ENCODE measurements at regions not wholly inside any gene's neighbourhood (a gene's known extent, or its start where the extent isn't known, plus 50 kb on each side); places are given as distances from the start of the nearest gene placed in this dataset.

DNA sequence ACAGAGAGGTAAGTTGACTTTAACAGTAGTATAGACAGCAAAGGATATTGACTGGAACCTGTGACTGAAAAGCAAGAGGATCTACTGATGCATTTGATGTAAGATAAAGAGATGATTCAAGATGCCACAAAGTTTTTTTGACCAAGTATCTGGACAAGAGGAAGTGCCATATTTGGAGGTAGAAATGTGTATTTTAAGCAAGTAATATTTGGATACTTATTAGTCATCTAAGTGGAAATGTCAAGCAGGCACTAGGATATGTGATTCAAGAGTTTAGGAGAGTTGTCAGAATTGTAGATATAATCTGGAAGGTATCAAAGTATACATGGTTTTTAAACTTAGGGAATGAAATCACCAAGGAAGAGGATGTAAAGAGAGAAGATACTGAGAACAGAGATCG, 686.1 kb upstream of the CHD1 start:
- Histone ChIP-seq H4K20me1 (ENCODE audit: insufficient read depth) (no peaks in the 10 kb centered on the region), H3K4me2 (no peak overlapping the region), H3K27ac (no peak overlapping the region), H3K79me2 (ENCODE audit: insufficient read depth, low read depth) (no peaks in the 10 kb centered on the region), H3K4me3 (IDR thresholded peaks at IDR 0.05; ENCODE audit: insufficient read depth, low read depth, low read length) (no peak overlapping the region), H3K4me1 (ENCODE audit: low read depth, poor library complexity, severe bottlenecking) (no peaks in the 10 kb centered on the region), H3K36me3 (ENCODE audit: insufficient read depth) (no peaks in the 10 kb centered on the region), H3K9ac (no peak overlapping the region), H3K27me3 (ENCODE audit: insufficient read depth, low read depth) (no peaks in the 10 kb centered on the region), H2AFZ (ENCODE audit: low read depth) (no peak overlapping the region)
- TF ChIP-seq, protein P1, sequence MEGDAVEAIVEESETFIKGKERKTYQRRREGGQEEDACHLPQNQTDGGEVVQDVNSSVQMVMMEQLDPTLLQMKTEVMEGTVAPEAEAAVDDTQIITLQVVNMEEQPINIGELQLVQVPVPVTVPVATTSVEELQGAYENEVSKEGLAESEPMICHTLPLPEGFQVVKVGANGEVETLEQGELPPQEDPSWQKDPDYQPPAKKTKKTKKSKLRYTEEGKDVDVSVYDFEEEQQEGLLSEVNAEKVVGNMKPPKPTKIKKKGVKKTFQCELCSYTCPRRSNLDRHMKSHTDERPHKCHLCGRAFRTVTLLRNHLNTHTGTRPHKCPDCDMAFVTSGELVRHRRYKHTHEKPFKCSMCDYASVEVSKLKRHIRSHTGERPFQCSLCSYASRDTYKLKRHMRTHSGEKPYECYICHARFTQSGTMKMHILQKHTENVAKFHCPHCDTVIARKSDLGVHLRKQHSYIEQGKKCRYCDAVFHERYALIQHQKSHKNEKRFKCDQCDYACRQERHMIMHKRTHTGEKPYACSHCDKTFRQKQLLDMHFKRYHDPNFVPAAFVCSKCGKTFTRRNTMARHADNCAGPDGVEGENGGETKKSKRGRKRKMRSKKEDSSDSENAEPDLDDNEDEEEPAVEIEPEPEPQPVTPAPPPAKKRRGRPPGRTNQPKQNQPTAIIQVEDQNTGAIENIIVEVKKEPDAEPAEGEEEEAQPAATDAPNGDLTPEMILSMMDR (conservative IDR thresholded peaks at IDR 0.05; ENCODE audit: low read depth, low read length), result no peak

DNA sequence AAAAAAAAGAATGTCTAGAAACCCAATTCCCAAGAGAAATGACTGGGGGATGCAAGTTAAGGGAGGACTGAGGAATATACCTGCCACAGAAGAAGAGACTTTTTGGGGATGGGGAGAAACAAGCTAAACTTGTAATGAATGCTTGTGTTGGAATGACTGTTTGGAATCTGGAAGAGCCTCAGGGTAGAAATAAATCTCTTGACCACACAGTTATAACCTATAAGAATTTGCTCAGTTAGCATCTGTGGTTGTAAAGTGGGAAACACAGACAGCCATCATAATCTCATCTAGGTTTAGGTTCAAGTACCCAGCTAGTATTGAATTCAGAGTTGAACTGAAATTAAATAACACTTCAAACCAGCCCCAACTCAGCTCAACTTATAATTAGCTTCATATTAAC, 678.3 kb upstream of the CHD1 start:
- H3K9ac ChIP-seq, result no peak overlapping the region
- no peak overlapping the region for H3K4me2 ChIP-seq
- peaks cover 15% of the 10 kb centered on the region for H3K4me1 ChIP-seq (ENCODE audit: low read depth, poor library complexity, severe bottlenecking)
- H2AFZ ChIP-seq (ENCODE audit: low read depth), result no peak overlapping the region
- H3K79me2 ChIP-seq (ENCODE audit: insufficient read depth, low read depth), result no peaks in the 10 kb centered on the region
- no peaks in the 10 kb centered on the region for H3K36me3 ChIP-seq (ENCODE audit: insufficient read depth)
- H3K27ac ChIP-seq, result no peak overlapping the region
- H3K27me3 ChIP-seq (ENCODE audit: insufficient read depth, low read depth), result no peaks in the 10 kb centered on the region
- TF ChIP-seq, protein P1 (conservative IDR thresholded peaks at IDR 0.05; ENCODE audit: low read depth, low read length), result no peak
- H3K4me3 ChIP-seq (IDR thresholded peaks at IDR 0.05; ENCODE audit: insufficient read depth, low read depth, low read length), result no peak overlapping the region
- no peaks in the 10 kb centered on the region for H4K20me1 ChIP-seq (ENCODE audit: insufficient read depth)

DNA sequence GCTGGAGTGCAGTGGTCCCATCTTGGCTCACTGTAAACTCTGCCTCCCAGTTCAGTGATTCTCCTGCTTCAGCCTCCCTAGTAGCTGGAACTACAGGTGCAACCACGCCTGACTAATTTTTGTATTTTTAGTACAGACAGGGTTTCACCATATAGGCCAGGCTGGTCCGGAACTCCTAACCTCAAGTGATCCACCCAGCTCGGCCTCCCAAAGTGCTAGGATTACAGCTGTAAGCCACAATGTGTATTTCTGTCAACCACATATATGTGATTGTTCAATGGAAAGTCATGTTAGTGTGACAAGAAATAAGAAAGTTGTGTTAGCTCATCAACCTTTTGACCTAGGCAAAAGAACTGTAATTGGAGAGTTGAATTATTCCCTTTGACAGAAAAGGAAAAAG, 677.1 kb upstream of the CHD1 start:
- Histone ChIP-seq H4K20me1 (ENCODE audit: insufficient read depth) (no peaks in the 10 kb centered on the region), H3K27me3 (ENCODE audit: insufficient read depth, low read depth) (no peaks in the 10 kb centered on the region), H2AFZ (ENCODE audit: low read depth) (no peak overlapping the region), H3K27ac (no peak overlapping the region), H3K9ac (no peak overlapping the region), H3K79me2 (ENCODE audit: insufficient read depth, low read depth) (no peaks in the 10 kb centered on the region), H3K4me3 (IDR thresholded peaks at IDR 0.05; ENCODE audit: insufficient read depth, low read depth, low read length) (no peak overlapping the region), H3K36me3 (ENCODE audit: insufficient read depth) (no peaks in the 10 kb centered on the region), H3K4me2 (no peak overlapping the region), H3K4me1 (ENCODE audit: low read depth, poor library complexity, severe bottlenecking) (peaks cover 15% of the 10 kb centered on the region)
- TF ChIP-seq, protein P1 (conservative IDR thresholded peaks at IDR 0.05; ENCODE audit: low read depth, low read length), result no peak

DNA sequence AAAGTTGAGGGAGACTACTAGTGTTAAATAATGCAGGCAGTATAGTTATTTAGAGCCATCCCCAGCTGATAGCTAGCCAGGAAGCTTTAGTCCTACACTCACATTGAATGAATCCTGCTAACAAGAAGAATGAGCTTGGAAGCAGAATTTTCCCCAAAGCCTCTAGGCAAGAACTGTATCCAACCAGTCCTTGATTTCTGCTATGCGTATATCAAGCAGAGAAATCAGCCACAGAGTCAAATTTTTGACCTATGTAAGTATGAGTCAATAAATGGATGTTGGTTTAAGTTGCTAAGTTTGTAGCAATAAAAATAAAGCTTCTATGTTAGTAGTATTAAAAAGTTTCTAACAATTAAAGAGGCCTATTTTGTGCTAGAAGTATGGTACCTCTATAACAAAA, 672.1 kb upstream of the CHD1 start:
- H2AFZ ChIP-seq (ENCODE audit: low read depth), result no peak overlapping the region

More for the DNA sequence above, 672.1 kb upstream of the CHD1 start:
- Histone ChIP-seq H3K4me2 (no peak overlapping the region), H3K79me2 (ENCODE audit: insufficient read depth, low read depth) (no peaks in the 10 kb centered on the region), H3K27me3 (ENCODE audit: insufficient read depth, low read depth) (no peaks in the 10 kb centered on the region), H3K36me3 (ENCODE audit: insufficient read depth) (no peaks in the 10 kb centered on the region; the same call in 1 of the 2 replicates), H3K27ac (no peak overlapping the region), H3K4me1 (ENCODE audit: low read depth, poor library complexity, severe bottlenecking) (peaks cover 9% of the 10 kb centered on the region), H3K4me3 (IDR thresholded peaks at IDR 0.05; ENCODE audit: insufficient read depth, low read depth, low read length) (no peak overlapping the region), H3K9ac (no peak overlapping the region), H4K20me1 (ENCODE audit: insufficient read depth) (no peaks in the 10 kb centered on the region)
- TF ChIP-seq, protein P1 (conservative IDR thresholded peaks at IDR 0.05; ENCODE audit: low read depth, low read length), result no peak

All from KMS-11 (cell line).